ENCODE measurements at regions not wholly inside any gene's neighbourhood (a gene's known extent, or its start where the extent isn't known, plus 50 kb on each side); places are given as distances from the start of the nearest gene placed in this dataset.

- TF ChIP-seq EZH2 (IDR thresholded peaks at IDR 0.05): no peak
- no peak for TF ChIP-seq FOXP2 (optimal IDR thresholded peaks at IDR 0.05; ENCODE audit: control extremely low read depth, extremely low read length, insufficient read depth)
- no peak for TF ChIP-seq POLR2AphosphoS5 (IDR thresholded peaks at IDR 0.05; ENCODE audit: borderline replicate concordance, low read depth, low read length)
- no peak overlapping the region for H3K4me3 ChIP-seq
- no peaks in the 10 kb centered on the region for H3K36me3 ChIP-seq (ENCODE audit: insufficient read depth, low read length)
- H3K9me3 ChIP-seq (ENCODE audit: low read depth, low read length): no peaks in the 10 kb centered on the region
- no peak overlapping the region for H3K27ac ChIP-seq
- DNase-seq (ENCODE audit: low read depth, low spot score): no peak
- no peak overlapping the region for H3K9ac ChIP-seq (ENCODE audit: insufficient read length)
These were observed 202.1 kb upstream of the CNR1 start for GRCh38 chr6:88368071-88368787.

GRCh38 chr6:88367248-88367647 is 201.1 kb upstream of the CNR1 start:
- H3K36me3 ChIP-seq (ENCODE audit: insufficient read depth, low read length): no peaks in the 10 kb centered on the region
- H3K9ac ChIP-seq (ENCODE audit: insufficient read length): no peak overlapping the region
- no peak for DNase-seq (ENCODE audit: low read depth, low spot score)
- H3K4me3 ChIP-seq: no peak overlapping the region
- TF ChIP-seq POLR2AphosphoS5 (IDR thresholded peaks at IDR 0.05; ENCODE audit: borderline replicate concordance, low read depth, low read length) (no peak), EZH2 (IDR thresholded peaks at IDR 0.05) (no peak), FOXP2 (optimal IDR thresholded peaks at IDR 0.05; ENCODE audit: control extremely low read depth, extremely low read length, insufficient read depth) (no peak)
- no peak overlapping the region for H3K27ac ChIP-seq
- no peaks in the 10 kb centered on the region for H3K9me3 ChIP-seq (ENCODE audit: low read depth, low read length)

GRCh38 chr6:88366672-88367071 is 200.5 kb upstream of the CNR1 start:
- Histone ChIP-seq H3K9me3 (ENCODE audit: low read depth, low read length) (no peaks in the 10 kb centered on the region), H3K27ac (no peak overlapping the region), H3K9ac (ENCODE audit: insufficient read length) (no peak overlapping the region), H3K36me3 (ENCODE audit: insufficient read depth, low read length) (no peaks in the 10 kb centered on the region), H3K4me3 (no peak overlapping the region)
- TF ChIP-seq EZH2 (IDR thresholded peaks at IDR 0.05): no peak
- TF ChIP-seq FOXP2 (optimal IDR thresholded peaks at IDR 0.05; ENCODE audit: control extremely low read depth, extremely low read length, insufficient read depth): no peak
- TF ChIP-seq POLR2AphosphoS5 (IDR thresholded peaks at IDR 0.05; ENCODE audit: borderline replicate concordance, low read depth, low read length): no peak
- DNase-seq (ENCODE audit: low read depth, low spot score): no peak

GRCh38 chr6:88365656-88366055 is 199.5 kb upstream of the CNR1 start:
- Histone ChIP-seq H3K4me3 (no peak overlapping the region), H3K36me3 (ENCODE audit: insufficient read depth, low read length) (no peaks in the 10 kb centered on the region), H3K9ac (ENCODE audit: insufficient read length) (no peak overlapping the region), H3K9me3 (ENCODE audit: low read depth, low read length) (no peaks in the 10 kb centered on the region), H3K27ac (no peak overlapping the region)
- no peak for DNase-seq (ENCODE audit: low read depth, low spot score)
- no peak for TF ChIP-seq POLR2AphosphoS5 (IDR thresholded peaks at IDR 0.05; ENCODE audit: borderline replicate concordance, low read depth, low read length)
- TF ChIP-seq EZH2 (IDR thresholded peaks at IDR 0.05): no peak
- no peak for TF ChIP-seq FOXP2 (optimal IDR thresholded peaks at IDR 0.05; ENCODE audit: control extremely low read depth, extremely low read length, insufficient read depth)

GRCh38 chr6:88365230-88365629 is 199.1 kb upstream of the CNR1 start:
- H3K36me3 ChIP-seq (ENCODE audit: insufficient read depth, low read length): no peaks in the 10 kb centered on the region
- DNase-seq (ENCODE audit: low read depth, low spot score): no peak
- no peak overlapping the region for H3K9ac ChIP-seq (ENCODE audit: insufficient read length)
- H3K4me3 ChIP-seq: no peak overlapping the region
- H3K27ac ChIP-seq: no peak overlapping the region
- TF ChIP-seq POLR2AphosphoS5 (IDR thresholded peaks at IDR 0.05; ENCODE audit: borderline replicate concordance, low read depth, low read length) (no peak), FOXP2 (optimal IDR thresholded peaks at IDR 0.05; ENCODE audit: control extremely low read depth, extremely low read length, insufficient read depth) (no peak), EZH2 (IDR thresholded peaks at IDR 0.05) (no peak)
- H3K9me3 ChIP-seq (ENCODE audit: low read depth, low read length): no peaks in the 10 kb centered on the region

- Histone ChIP-seq H3K9ac (ENCODE audit: insufficient read length) (no peak overlapping the region), H3K9me3 (ENCODE audit: low read depth, low read length) (no peaks in the 10 kb centered on the region), H3K4me3 (no peak overlapping the region), H3K36me3 (ENCODE audit: insufficient read depth, low read length) (no peaks in the 10 kb centered on the region), H3K27ac (no peak overlapping the region)
- TF ChIP-seq FOXP2 (optimal IDR thresholded peaks at IDR 0.05; ENCODE audit: control extremely low read depth, extremely low read length, insufficient read depth): no peak
- TF ChIP-seq EZH2 (IDR thresholded peaks at IDR 0.05): no peak
- no peak for TF ChIP-seq POLR2AphosphoS5 (IDR thresholded peaks at IDR 0.05; ENCODE audit: borderline replicate concordance, low read depth, low read length)
- DNase-seq (ENCODE audit: low read depth, low spot score): no peak
These were observed 195.6 kb upstream of the CNR1 start for GRCh38 chr6:88361754-88362153.

GRCh38 chr6:88361298-88361697 is 195.2 kb upstream of the CNR1 start:
- TF ChIP-seq POLR2AphosphoS5 (IDR thresholded peaks at IDR 0.05; ENCODE audit: borderline replicate concordance, low read depth, low read length) (no peak), FOXP2 (optimal IDR thresholded peaks at IDR 0.05; ENCODE audit: control extremely low read depth, extremely low read length, insufficient read depth) (no peak), EZH2 (IDR thresholded peaks at IDR 0.05) (no peak)
- Histone ChIP-seq H3K9ac (ENCODE audit: insufficient read length) (no peak overlapping the region), H3K9me3 (ENCODE audit: low read depth, low read length) (no peaks in the 10 kb centered on the region), H3K4me3 (no peak overlapping the region), H3K36me3 (ENCODE audit: insufficient read depth, low read length) (no peaks in the 10 kb centered on the region), H3K27ac (no peak overlapping the region)
- no peak for DNase-seq (ENCODE audit: low read depth, low spot score)

- Histone ChIP-seq H3K36me3 (ENCODE audit: insufficient read depth, low read length) (no peaks in the 10 kb centered on the region), H3K27ac (no peak overlapping the region), H3K9ac (ENCODE audit: insufficient read length) (no peak overlapping the region), H3K9me3 (ENCODE audit: low read depth, low read length) (no peaks in the 10 kb centered on the region), H3K4me3 (no peak overlapping the region)
- no peak for TF ChIP-seq EZH2 (IDR thresholded peaks at IDR 0.05)
- TF ChIP-seq POLR2AphosphoS5 (IDR thresholded peaks at IDR 0.05; ENCODE audit: borderline replicate concordance, low read depth, low read length): no peak
- no peak for TF ChIP-seq FOXP2 (optimal IDR thresholded peaks at IDR 0.05; ENCODE audit: control extremely low read depth, extremely low read length, insufficient read depth)
- no peak for DNase-seq (ENCODE audit: low read depth, low spot score)
These were observed 194.2 kb upstream of the CNR1 start for GRCh38 chr6:88360203-88360797.
